Activated effector memory CD4-positive, alpha-beta T cell treated with Interleukin-2 at 50 U/mL for 16 hours (primary cell): ENCODE measurements at regions not wholly inside any gene's neighbourhood (a gene's known extent, or its start where the extent isn't known, plus 50 kb on each side); places are given as distances from the start of the nearest gene placed in this dataset.

Experiments used
- DNase-seq: peaks from one replicate; pipeline ENCODE4 v3.0.0-alpha.2; 2020

GRCh38 chrY:15535131-15535530 lies 1010.8 kb downstream of the NLGN4Y start:
- no peak for DNase-seq

- DNase-seq: no peak
Measured at GRCh38 chrY:15535784-15536511, 1011.6 kb downstream of the NLGN4Y start.

- DNase-seq: no peak
Measured at GRCh38 chrY:15540516-15540915, 1016.2 kb downstream of the NLGN4Y start.

GRCh38 chrY:15546177-15546754 lies 1021.9 kb downstream of the NLGN4Y start:
- no peak for DNase-seq

GRCh38 chrY:15552074-15552473 lies 1027.7 kb downstream of the NLGN4Y start:
- no peak for DNase-seq

GRCh38 chrY:15554991-15555390 lies 1030.7 kb downstream of the NLGN4Y start:
- no peak for DNase-seq

GRCh38 chrY:15559169-15559568 lies 1034.8 kb downstream of the NLGN4Y start:
- DNase-seq: no peak

- no peak for DNase-seq
Measured at GRCh38 chrY:15560840-15561239, 1036.5 kb downstream of the NLGN4Y start.

- no peak for DNase-seq
Measured at GRCh38 chrY:15561501-15562289, 1037.4 kb downstream of the NLGN4Y start.

- DNase-seq: no peak
Measured at GRCh38 chrY:15577886-15578285, 1053.6 kb downstream of the NLGN4Y start.

GRCh38 chrY:15578761-15579160 lies 1054.4 kb downstream of the NLGN4Y start:
- no peak for DNase-seq

- DNase-seq: no peak
Measured at GRCh38 chrY:15579245-15579644, 1054.9 kb downstream of the NLGN4Y start.

GRCh38 chrY:15583111-15583510 lies 1058.8 kb downstream of the NLGN4Y start:
- DNase-seq: no peak

- no peak for DNase-seq
Measured at GRCh38 chrY:15592957-15593356, 1068.6 kb downstream of the NLGN4Y start.

GRCh38 chrY:15593476-15594160 lies 1069.3 kb downstream of the NLGN4Y start:
- no peak for DNase-seq

GRCh38 chrY:15594179-15594578 lies 1069.8 kb downstream of the NLGN4Y start:
- DNase-seq: no peak

- no peak for DNase-seq
Measured at GRCh38 chrY:15600565-15600964, 1076.2 kb downstream of the NLGN4Y start.

- no peak for DNase-seq
Measured at GRCh38 chrY:15624370-15624769, 1100.0 kb downstream of the NLGN4Y start.

GRCh38 chrY:15624928-15625327 lies 1100.6 kb downstream of the NLGN4Y start:
- no peak for DNase-seq

GRCh38 chrY:15648198-15648597 lies 1123.9 kb downstream of the NLGN4Y start:
- no peak for DNase-seq

GRCh38 chrY:15650056-15650455 lies 1125.7 kb downstream of the NLGN4Y start:
- no peak for DNase-seq

GRCh38 chrY:15688531-15688930 lies 1164.2 kb downstream of the NLGN4Y start:
- DNase-seq: no peak

- no peak for DNase-seq
Measured at GRCh38 chrY:15689994-15690393, 1165.7 kb downstream of the NLGN4Y start.
